ENCODE measurements at regions not wholly inside any gene's neighbourhood (a gene's known extent, or its start where the extent isn't known, plus 50 kb on each side); places are given as distances from the start of the nearest gene placed in this dataset.

DNA sequence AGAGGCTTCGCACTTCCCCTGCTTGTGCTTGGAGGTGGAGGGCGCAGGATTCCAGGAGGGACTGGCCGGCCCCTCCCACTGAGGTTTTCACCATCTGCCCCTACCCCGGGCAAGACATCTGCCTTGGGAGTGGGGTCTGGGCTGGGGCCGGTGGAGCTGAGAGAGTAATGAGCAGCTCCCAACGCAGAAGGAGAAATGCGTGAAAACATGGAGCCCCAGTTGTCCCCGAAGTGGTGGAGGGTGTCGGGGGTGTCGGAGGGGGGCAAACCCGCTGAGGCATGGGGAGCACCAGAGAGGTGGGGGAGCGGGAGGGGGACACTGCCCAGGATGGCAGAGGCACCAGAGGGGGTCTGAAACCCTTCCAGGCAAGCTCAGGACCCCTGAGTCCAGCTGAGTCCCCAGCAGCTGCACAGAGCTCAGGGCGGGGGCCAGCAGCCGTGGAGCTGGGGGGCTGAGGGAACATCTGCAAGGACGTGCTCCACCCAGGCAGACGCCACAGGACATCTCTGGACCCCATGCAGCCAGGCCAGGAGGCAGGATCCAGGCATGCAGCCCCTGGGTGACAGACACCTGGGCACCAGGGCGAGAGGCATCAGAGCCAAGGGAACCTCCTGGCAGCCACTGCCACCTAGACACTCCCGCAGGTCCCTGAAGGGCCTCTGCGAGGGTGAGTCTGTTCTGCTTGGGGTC lies 110.6 kb downstream of the SIK1 start:
- TF ChIP-seq CTCF (IDR thresholded peaks at IDR 0.05; ENCODE audit: insufficient read depth, low read length) (no peak), POLR2AphosphoS5 (IDR thresholded peaks at IDR 0.05; ENCODE audit: low read depth) (no peak), SPI1 (IDR thresholded peaks at IDR 0.05; ENCODE audit: borderline replicate concordance, low read depth) (no peak), GABPA (IDR thresholded peaks at IDR 0.05; ENCODE audit: low read depth) (no peak)
- TF ChIP-seq, protein P1, sequence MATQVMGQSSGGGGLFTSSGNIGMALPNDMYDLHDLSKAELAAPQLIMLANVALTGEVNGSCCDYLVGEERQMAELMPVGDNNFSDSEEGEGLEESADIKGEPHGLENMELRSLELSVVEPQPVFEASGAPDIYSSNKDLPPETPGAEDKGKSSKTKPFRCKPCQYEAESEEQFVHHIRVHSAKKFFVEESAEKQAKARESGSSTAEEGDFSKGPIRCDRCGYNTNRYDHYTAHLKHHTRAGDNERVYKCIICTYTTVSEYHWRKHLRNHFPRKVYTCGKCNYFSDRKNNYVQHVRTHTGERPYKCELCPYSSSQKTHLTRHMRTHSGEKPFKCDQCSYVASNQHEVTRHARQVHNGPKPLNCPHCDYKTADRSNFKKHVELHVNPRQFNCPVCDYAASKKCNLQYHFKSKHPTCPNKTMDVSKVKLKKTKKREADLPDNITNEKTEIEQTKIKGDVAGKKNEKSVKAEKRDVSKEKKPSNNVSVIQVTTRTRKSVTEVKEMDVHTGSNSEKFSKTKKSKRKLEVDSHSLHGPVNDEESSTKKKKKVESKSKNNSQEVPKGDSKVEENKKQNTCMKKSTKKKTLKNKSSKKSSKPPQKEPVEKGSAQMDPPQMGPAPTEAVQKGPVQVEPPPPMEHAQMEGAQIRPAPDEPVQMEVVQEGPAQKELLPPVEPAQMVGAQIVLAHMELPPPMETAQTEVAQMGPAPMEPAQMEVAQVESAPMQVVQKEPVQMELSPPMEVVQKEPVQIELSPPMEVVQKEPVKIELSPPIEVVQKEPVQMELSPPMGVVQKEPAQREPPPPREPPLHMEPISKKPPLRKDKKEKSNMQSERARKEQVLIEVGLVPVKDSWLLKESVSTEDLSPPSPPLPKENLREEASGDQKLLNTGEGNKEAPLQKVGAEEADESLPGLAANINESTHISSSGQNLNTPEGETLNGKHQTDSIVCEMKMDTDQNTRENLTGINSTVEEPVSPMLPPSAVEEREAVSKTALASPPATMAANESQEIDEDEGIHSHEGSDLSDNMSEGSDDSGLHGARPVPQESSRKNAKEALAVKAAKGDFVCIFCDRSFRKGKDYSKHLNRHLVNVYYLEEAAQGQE (IDR thresholded peaks at IDR 0.05; ENCODE audit: insufficient replicate concordance, low read depth) = no peak
